Parathyroid adenoma (tissue), 2 donors: ENCODE measurements at regions not wholly inside any gene's neighbourhood (a gene's known extent, or its start where the extent isn't known, plus 50 kb on each side); places are given as distances from the start of the nearest gene placed in this dataset.
"Not testable (repeated sequence)": the region's sequence is repeated elsewhere in the genome, so short reads cannot be mapped to it uniquely, and the experiment has no call there.

ENCODE experiments used
- H2AFZ ChIP-seq: fragments of 300-600 bp; sonication (generic); one replicate; pipeline ENCODE4 v1.7.0; 2017; ENCODE audit warnings: antibody characterized with exemption, mild to moderate bottlenecking
- H3K27ac ChIP-seq: fragments of 300-600 bp; sonication (generic); one replicate; pipeline ENCODE4 v1.7.0; 2017
- H3K27me3 ChIP-seq: fragments of 300-600 bp; sonication (generic); one replicate; pipeline ENCODE4 v1.7.0; 2017; ENCODE audit warnings: low read length; ENCODE audit not compliant: control insufficient read depth, insufficient read depth
- H3K36me3 ChIP-seq: fragments of 300-600 bp; sonication (generic); one replicate; pipeline ENCODE4 v1.7.0; 2017; ENCODE audit warnings: low read length; ENCODE audit not compliant: control insufficient read depth, insufficient read depth
- H3K4me1 ChIP-seq: fragments of 300-600 bp; sonication (generic); one replicate; pipeline ENCODE4 v1.7.0; 2017; ENCODE audit warnings: control low read depth
- H3K4me2 ChIP-seq: fragments of 300-600 bp; sonication (generic); one replicate; pipeline ENCODE4 v1.7.0; 2017; ENCODE audit warnings: low read length
- H3K4me3 ChIP-seq: fragments of 300-600 bp; sonication (generic); one replicate; pipeline ENCODE4 v1.7.0; 2017; ENCODE audit warnings: low read depth, low read length
- H3K79me2 ChIP-seq: fragments of 300-600 bp; sonication (generic); one replicate; pipeline ENCODE4 v1.7.0; 2017; ENCODE audit warnings: control low read depth
- H3K9ac ChIP-seq: fragments of 300-600 bp; sonication (generic); one replicate; pipeline ENCODE4 v1.7.0; 2017; ENCODE audit warnings: mild to moderate bottlenecking
- H3K9me3 ChIP-seq: fragments of 300-600 bp; sonication (generic); one replicate; pipeline ENCODE4 v1.7.0; 2017; ENCODE audit warnings: low read length; ENCODE audit not compliant: control insufficient read depth
- CTCF ChIP-seq: fragments of 300-600 bp; sonication (generic); IDR thresholded peaks from one replicate; pipeline ENCODE4 v1.7.0; 2017; ENCODE audit warnings: antibody characterized with exemption, mild to moderate bottlenecking
- donor health status: primary hyperparathyroidism.

- Histone ChIP-seq H3K9ac (no peak overlapping the region), H3K4me1 (no peaks in the 10 kb centered on the region), H3K27ac (no peak overlapping the region), H3K9me3 (no peaks in the 10 kb centered on the region), H2AFZ (peak overlapping the region; percentile 79), H3K4me3 (no peak overlapping the region), H3K27me3 (no peaks in the 10 kb centered on the region), H3K4me2 (no peak overlapping the region), H3K79me2 (no peaks in the 10 kb centered on the region), H3K36me3 (no peaks in the 10 kb centered on the region)
- TF ChIP-seq CTCF = no peak
Measured at GRCh38 chr2:20949256-20949655, 94.6 kb downstream of the APOB start.

- Histone ChIP-seq H3K9me3 (no peaks in the 10 kb centered on the region), H3K27me3 (no peaks in the 10 kb centered on the region)
- TF ChIP-seq CTCF = no peak
Measured at GRCh38 chr2:20946468-20946867, 97.4 kb downstream of the APOB start.

GRCh38 chr2:20943721-20944120 lies 100.2 kb downstream of the APOB start:
- H3K27ac ChIP-seq, H3K4me3 ChIP-seq, H3K36me3 ChIP-seq, H2AFZ ChIP-seq, H3K27me3 ChIP-seq, H3K4me1 ChIP-seq, H3K4me2 ChIP-seq, H3K9ac ChIP-seq, H3K79me2 ChIP-seq, H3K9me3 ChIP-seq: not testable (repeated sequence)

More at GRCh38 chr2:20946468-20946867, 97.4 kb downstream of the APOB start:
- no peak overlapping the region for H3K4me3 ChIP-seq
- H3K4me2 ChIP-seq = no peak overlapping the region
- no peaks in the 10 kb centered on the region for H3K4me1 ChIP-seq
- no peak overlapping the region for H3K27ac ChIP-seq
- H3K36me3 ChIP-seq = no peaks in the 10 kb centered on the region
- no peaks in the 10 kb centered on the region for H3K79me2 ChIP-seq
- no peak overlapping the region for H3K9ac ChIP-seq
- H2AFZ ChIP-seq = no peak overlapping the region

- H3K36me3 ChIP-seq = no peaks in the 10 kb centered on the region
- no peak overlapping the region for H3K9ac ChIP-seq
- TF ChIP-seq CTCF = no peak
- no peak overlapping the region for H3K4me3 ChIP-seq
- no peaks in the 10 kb centered on the region for H3K27me3 ChIP-seq
- H3K27ac ChIP-seq = no peak overlapping the region
- H3K79me2 ChIP-seq = no peaks in the 10 kb centered on the region
- H2AFZ ChIP-seq = no peak overlapping the region
- H3K9me3 ChIP-seq = no peaks in the 10 kb centered on the region
- H3K4me1 ChIP-seq = no peaks in the 10 kb centered on the region
- H3K4me2 ChIP-seq = no peak overlapping the region
Measured at GRCh38 chr2:20942646-20943125, 101.2 kb downstream of the APOB start.

- TF ChIP-seq CTCF = no peak
- Histone ChIP-seq H3K4me3 (no peak overlapping the region), H3K4me2 (no peak overlapping the region), H3K27ac (no peak overlapping the region), H3K27me3 (no peaks in the 10 kb centered on the region), H3K4me1 (no peaks in the 10 kb centered on the region), H3K9ac (no peak overlapping the region), H3K79me2 (no peaks in the 10 kb centered on the region), H3K9me3 (no peaks in the 10 kb centered on the region), H2AFZ (no peak overlapping the region), H3K36me3 (no peaks in the 10 kb centered on the region)
Measured at GRCh38 chr2:20940856-20941255, 103.0 kb downstream of the APOB start.
